OCI-LY1 (cell line): ENCODE measurements at regions not wholly inside any gene's neighbourhood (a gene's known extent, or its start where the extent isn't known, plus 50 kb on each side); places are given as distances from the start of the nearest gene placed in this dataset.

Experiments used
- EZH2 ChIP-seq: fragments of 200-600 bp; sonication (generic), shearing (Covaris generic); IDR thresholded peaks from 2 replicates; pipeline ENCODE4 v1.8.0; 2017; ENCODE audit warnings: borderline replicate concordance, mixed run types, mild to moderate bottlenecking, antibody characterized with exemption, low read length, moderate library complexity, mixed read lengths
- TF ChIP-seq, protein P1 (sequence below): fragments of 200-600 bp; sonication (generic), shearing (Covaris generic); IDR thresholded peaks from 2 replicates; pipeline ENCODE4 v1.5.1; 2017; ENCODE audit warnings: mild to moderate bottlenecking, antibody characterized with exemption, low read length, moderate library complexity, mixed read lengths

DNA sequence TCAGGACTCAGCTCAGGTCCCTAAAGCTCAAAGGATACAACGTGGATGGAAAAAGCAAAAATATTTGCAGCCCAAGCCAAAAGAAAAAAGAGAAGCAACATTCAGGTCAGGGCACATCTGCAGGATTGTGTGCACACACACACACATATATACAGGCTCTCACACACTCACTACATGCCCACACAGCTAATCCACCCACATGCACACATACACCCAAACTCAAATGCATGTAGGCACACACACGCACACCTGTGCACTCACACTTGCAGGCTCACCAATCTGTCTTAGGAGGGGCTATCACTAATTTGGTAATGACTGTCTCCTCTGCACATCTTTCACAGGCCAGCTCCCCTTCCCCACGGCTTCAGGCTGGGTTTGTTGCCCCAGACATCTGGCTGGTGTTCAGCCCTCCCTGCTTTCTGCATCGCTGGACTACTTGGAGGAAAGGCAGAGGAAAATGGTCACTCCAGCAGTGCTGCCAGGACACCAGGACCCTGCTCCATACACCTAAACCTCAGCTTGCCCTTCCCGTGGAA is 103.6 kb upstream of the DRD2 start:
- TF ChIP-seq, protein P1, sequence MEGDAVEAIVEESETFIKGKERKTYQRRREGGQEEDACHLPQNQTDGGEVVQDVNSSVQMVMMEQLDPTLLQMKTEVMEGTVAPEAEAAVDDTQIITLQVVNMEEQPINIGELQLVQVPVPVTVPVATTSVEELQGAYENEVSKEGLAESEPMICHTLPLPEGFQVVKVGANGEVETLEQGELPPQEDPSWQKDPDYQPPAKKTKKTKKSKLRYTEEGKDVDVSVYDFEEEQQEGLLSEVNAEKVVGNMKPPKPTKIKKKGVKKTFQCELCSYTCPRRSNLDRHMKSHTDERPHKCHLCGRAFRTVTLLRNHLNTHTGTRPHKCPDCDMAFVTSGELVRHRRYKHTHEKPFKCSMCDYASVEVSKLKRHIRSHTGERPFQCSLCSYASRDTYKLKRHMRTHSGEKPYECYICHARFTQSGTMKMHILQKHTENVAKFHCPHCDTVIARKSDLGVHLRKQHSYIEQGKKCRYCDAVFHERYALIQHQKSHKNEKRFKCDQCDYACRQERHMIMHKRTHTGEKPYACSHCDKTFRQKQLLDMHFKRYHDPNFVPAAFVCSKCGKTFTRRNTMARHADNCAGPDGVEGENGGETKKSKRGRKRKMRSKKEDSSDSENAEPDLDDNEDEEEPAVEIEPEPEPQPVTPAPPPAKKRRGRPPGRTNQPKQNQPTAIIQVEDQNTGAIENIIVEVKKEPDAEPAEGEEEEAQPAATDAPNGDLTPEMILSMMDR = no peak
- no peak for TF ChIP-seq EZH2
